NCI-H524 treated with DMSO at 0.1 percent for 48 hours (cell line): ENCODE measurements at regions not wholly inside any gene's neighbourhood (a gene's known extent, or its start where the extent isn't known, plus 50 kb on each side); places are given as distances from the start of the nearest gene placed in this dataset.

ENCODE experiments used
- DNase-seq: peaks from one replicate; lab custom pipeline; 2025; lab: John Stamatoyannopoulos, UW

DNA sequence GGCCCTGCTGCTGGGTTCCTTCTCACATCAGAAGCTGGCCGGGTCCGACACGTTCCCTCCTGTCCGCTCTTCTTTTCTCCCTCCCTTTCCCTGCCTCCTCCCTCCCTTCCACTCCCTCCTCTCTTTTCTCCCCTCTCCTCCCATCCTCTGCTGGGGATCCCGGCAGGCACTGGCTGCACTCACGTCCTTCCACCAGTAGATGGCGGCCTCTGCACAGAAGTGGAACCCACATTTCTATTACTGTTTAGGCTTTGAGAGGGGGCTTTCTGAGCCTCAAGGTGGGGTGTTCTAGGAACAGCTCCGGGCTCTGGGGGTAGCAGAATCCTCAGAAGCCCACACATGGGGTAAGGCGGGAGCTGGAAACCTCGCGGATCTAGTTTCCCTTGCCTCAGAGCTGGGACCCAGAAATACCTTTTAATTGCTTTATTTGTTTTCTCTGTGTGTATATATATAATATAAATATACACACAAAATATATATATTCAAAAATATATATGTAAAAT lies 294.2 kb downstream of the ZNF536 start:
- DNase-seq = no peak

DNA sequence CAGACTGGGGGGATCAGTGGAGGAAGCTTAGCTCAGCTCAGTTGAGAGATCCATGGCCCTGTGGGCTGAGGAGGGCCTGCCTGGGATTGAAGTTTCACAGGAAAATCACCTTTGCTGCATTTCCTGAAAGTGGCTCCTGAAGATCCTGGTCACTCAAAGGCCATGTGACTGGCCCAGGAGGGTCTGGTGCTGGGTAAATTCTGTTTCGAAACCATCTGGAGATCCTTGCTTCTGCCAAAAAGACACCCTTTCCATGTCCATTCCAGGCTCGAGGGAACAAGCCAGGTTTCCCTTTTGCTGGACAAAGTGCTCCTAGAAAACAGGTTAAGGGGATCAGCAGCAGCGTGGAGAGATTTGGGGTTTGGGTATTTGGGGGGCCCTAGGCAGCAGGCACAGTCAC lies 293.3 kb downstream of the ZNF536 start:
- DNase-seq = no peak

DNA sequence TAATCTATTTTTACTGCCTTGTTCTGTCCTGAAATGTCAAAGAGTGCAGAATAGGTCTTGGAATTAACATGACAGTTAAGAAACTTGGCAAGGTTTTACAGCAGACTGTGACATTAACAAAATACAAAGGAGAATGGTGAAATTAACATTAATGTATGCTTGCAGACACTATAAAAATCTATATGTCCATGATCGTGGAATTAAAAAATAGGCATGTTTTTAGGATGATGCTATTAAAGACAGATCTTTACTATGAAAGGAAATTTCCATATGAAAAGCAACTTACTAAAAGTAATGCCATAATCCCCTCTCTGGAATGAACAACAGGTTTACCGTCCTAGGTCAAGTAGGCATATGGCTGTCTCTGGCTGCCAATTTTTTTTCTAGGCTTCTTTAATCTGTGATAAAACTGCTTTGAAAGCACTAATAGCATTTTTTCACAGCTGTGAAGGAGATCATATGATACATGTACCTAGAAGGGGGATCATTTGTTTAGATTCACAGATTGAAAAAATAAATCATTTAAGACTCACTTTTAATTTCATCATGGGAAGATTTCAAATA lies 291.5 kb downstream of the ZNF536 start:
- no peak for DNase-seq

GRCh38 chr19:30662211-30662861 lies 290.2 kb downstream of the ZNF536 start:
- DNase-seq = no peak

DNA sequence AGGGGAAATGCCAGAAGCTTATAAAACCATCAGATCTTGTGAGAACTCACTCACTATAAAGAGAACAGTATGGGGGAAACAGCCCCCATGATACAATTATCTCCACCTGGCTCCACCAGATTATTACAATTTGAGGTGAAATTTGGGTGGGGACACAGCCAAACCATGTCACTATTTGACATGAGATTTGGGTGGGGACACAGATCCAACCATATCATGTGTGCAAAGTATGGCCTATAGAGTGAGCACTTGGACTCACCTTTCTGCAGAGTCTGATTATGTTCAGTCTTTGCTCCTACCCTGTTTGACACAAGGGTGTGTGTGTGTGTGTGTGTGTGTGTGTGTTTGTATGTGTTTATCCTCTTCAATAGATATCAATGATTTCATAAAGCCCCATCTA lies 287.5 kb downstream of the ZNF536 start:
- DNase-seq = no peak

GRCh38 chr19:30656520-30657100 lies 284.4 kb downstream of the ZNF536 start:
- no peak for DNase-seq

- no peak for DNase-seq
Measured at GRCh38 chr19:30653646-30654386, 281.6 kb downstream of the ZNF536 start.

DNA sequence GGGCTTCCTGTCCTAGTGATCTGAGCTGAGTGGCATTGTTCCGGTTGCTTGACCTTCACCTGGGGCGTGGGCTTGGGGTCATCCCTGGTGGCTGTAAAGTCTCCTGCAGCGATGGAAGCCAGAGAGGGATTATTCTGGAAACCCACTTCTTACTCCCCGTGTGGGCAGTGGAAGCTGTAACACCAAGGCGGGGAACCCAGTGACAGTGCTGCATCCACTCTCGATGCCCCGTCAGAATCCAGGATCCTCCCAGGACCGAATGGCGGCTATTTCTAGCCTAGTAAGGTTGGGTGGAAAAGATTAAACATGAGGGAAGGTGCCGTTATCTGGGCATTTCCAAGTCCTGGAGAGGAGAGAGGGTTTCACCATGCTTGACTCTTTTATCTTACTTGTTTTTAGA lies 280.6 kb downstream of the ZNF536 start:
- DNase-seq = no peak

GRCh38 chr19:30651691-30652090 lies 279.5 kb downstream of the ZNF536 start:
- no peak for DNase-seq

DNA sequence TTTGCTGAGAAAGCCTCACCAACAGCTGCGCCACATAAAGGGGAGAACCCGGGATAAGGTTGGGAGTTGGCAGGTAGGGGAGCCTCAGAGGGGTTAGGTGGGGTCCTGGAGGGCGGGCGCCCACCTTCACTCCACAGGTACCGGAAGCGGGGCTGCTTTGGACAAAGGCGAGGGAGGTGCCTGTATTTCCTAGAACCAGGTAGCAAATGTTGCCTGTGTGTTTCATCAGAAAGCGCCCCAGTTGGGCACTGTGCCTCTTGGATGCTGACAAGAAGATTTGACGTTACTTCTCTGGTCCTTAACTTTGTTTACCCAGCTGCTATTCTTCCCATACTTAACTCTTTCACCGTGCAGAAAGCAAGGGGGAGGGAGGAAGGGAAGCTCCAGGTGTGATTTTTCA lies 278.9 kb downstream of the ZNF536 start:
- no peak for DNase-seq

DNA sequence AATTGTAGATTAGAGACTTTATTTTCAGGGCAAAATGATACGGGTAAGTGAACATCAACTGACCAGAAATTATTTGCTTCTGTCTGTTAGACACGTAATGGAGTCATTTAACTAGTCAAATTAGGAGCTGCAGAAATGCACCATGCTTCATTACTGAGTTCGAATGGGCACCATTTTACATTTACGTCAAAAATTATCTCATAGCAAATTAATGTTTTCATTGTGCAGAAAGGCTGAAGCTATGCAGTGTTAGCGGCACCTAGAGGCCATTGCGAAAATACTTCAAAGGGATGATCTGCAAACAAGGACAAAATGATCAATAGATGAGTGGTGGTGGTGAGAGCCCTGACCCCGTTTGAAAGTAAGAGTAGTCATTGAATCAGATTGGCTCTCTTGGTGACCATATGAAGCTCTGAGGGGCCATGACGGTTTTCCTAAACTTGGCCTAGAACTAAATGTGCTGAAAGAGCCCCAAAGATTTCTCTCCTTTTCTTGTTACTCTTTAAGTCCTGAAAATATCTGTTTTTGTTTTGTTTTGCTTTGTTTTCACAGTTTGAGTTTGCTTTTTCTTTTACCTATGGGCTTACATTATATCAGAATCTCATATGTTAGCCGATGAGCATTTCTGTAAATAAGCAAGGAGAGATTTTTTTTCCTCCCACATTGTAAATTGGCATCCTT lies 277.9 kb downstream of the ZNF536 start:
- DNase-seq = no peak

GRCh38 chr19:30648866-30649862 lies 277.0 kb downstream of the ZNF536 start:
- DNase-seq = no peak

DNA sequence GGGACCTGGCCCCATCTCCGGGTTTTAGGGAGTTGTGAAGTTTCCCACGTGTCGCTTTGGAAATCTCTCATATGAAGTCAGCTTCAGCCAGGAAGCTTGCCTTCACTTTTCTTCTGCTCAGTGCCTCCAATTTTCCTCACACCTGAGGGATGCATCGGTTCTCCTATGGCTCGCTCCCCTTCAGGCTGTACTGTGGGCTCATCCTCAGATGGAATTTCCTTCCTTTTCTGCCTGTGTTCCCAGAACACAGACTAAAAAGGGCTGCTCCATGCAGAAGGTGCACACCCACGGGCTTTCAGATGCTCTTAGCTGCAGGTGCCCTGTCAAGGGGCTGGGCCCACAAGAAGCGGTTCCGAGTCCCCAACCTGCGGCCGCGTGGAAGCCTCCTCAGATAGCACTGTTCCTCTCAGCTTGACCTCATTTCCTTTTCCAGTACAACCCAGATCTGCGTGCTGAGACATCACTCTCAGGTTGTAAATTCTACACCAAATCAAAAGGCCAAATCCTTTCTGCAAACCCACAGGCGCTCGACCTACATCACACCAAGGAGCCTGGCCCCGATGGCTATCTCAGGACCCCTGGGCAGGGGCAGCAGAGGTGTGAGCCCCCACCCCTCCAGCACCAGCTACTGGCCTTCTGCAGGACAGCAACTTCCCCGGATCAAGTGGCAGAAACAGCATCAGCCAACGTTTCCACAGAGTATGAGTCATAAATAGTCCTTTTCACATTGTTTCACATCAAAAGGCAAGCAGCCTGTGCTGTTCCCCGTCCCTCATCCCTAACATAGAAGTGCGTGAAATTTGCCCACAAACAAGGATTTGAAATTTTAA lies 275.9 kb downstream of the ZNF536 start:
- no peak for DNase-seq

GRCh38 chr19:30646806-30647205 lies 274.6 kb downstream of the ZNF536 start:
- no peak for DNase-seq

DNA sequence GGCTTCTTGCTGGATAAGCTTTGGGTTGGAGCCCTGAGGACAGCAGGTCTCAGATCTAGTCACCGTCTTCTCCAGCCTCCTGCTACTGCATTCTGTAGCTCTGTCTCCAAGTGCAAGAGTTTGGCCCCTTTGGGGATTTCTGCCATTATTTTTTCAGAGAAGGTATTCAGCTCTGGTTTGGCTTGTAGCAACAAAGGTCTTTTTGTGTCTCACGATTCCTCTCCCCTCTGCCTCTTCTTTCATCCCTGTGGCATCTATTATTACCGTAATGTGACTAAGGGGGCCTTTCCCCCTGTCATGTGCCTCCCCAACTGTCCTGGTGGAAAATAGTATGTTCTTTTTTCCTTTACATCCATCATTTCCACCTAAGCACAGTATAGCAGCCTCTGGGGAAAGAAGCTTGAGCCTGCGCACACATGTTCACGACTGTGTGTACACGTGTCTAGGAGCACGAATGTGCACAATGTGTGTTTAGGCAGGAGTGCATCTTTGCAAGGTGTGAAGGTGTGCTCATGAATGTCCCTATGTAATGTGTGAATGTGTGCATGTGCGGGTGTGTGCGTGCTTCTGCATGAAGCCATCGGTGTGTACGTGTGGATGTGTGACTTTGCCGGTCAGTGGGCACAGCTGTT lies 273.9 kb downstream of the ZNF536 start:
- no peak for DNase-seq

DNA sequence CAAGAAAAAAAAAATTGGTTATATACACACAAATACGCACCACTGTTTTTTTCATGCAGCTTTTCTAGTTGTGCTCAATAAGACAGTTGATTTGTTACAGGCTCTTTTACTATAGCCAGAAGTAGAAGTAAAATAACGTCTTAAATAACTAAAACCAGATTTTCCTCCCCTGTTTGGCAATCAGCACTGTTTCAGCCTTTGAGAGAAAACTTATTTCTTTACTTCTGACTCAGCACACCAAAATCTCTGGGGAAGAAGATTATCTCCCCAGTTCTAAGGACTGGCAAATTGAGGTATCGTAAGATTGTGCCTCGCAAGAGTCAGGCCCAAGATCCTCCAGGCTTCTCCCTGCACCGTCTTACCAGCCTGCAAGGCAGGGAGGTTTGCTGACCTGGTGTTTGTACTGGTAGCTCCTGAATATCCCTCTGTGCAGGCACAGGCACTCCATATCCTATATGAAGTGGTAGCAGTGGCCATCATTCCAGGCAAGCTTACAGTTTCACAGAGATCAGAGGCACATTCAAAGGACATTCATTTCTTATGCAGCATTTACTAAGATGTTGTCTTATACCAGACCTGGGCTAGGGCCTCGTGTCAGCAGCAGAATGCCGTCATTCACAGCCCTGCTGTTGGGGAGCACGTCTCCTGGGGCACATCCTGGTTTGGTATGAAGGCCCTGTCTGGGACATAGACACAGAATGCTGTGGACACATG lies 268.2 kb downstream of the ZNF536 start:
- no peak for DNase-seq

GRCh38 chr19:30638889-30639288 lies 266.7 kb downstream of the ZNF536 start:
- DNase-seq = no peak

GRCh38 chr19:30637926-30638325 lies 265.7 kb downstream of the ZNF536 start:
- DNase-seq = no peak
